Liver (tissue), 8 donors: ENCODE measurements at regions not wholly inside any gene's neighbourhood (a gene's known extent, or its start where the extent isn't known, plus 50 kb on each side); places are given as distances from the start of the nearest gene placed in this dataset.

Experiments
- DNase-seq: peaks from one replicate; pipeline ENCODE4 v3.0.0-alpha.2; 2017; ENCODE audit warnings: low spot score
- H3K27ac ChIP-seq, 2 donors: one replicate each; pipeline ENCODE4 v1.7.0; 2013; ENCODE audit warnings: inconsistent platforms in 2 of 2, low read length in 2 of 2, control low read depth in 1 of 2, low read depth in 1 of 2, mild to moderate bottlenecking in 1 of 2
- H3K27me3 ChIP-seq, 4 donors: one replicate each; pipeline versions ENCODE4 v1.6.1 to v1.7.0; 2013; ENCODE audit warnings: low read length in 3 of 4, inconsistent platforms in 1 of 4, mild to moderate bottlenecking in 1 of 4, moderate library complexity in 1 of 4; ENCODE audit not compliant: control insufficient read depth in 4 of 4, insufficient read depth in 4 of 4
- H3K36me3 ChIP-seq, 4 donors: one replicate each; pipeline versions ENCODE4 v1.6.1 to v1.7.0; 2013; ENCODE audit warnings: low read length in 3 of 4, mild to moderate bottlenecking in 3 of 4, low read depth in 1 of 4, moderate library complexity in 1 of 4; ENCODE audit not compliant: control insufficient read depth in 4 of 4, insufficient read depth in 3 of 4
- H3K4me1 ChIP-seq, 4 donors: one replicate each; pipeline versions ENCODE4 v1.6.1 to v1.7.0; 2013; ENCODE audit warnings: low read length in 3 of 4, mild to moderate bottlenecking in 3 of 4, moderate library complexity in 1 of 4; ENCODE audit not compliant: control insufficient read depth in 4 of 4, insufficient read depth in 4 of 4
- H3K4me3 ChIP-seq, 3 donors: one replicate each; pipeline versions ENCODE4 v1.6.1 to v1.7.0; 2013; ENCODE audit warnings: low read length in 3 of 3, control low read depth in 1 of 3, low read depth in 1 of 3, mild to moderate bottlenecking in 1 of 3
- H3K9ac ChIP-seq, 2 donors: one replicate each; pipeline ENCODE4 v1.7.0; 2013; ENCODE audit warnings: low read length in 2 of 2, mild to moderate bottlenecking in 2 of 2, moderate library complexity in 2 of 2, control low read depth in 1 of 2, low read depth in 1 of 2
- H3K9me3 ChIP-seq, 4 donors: one replicate each; pipeline versions ENCODE4 v1.6.1 to v1.7.0; 2013; ENCODE audit warnings: low read length in 3 of 4; ENCODE audit not compliant: control insufficient read depth in 4 of 4
- EGR1 ChIP-seq, 2 donors: IDR thresholded peaks; 2 replicates each; pipeline ENCODE4 v1.6.1; 2016 to 2018; ENCODE audit warnings: antibody characterized with exemption in 2 of 2, low read depth in 2 of 2
- FOXA1 ChIP-seq: IDR thresholded peaks from 2 replicates; pipeline ENCODE4 v1.6.1; 2016; ENCODE audit warnings: antibody characterized with exemption
- FOXA2 ChIP-seq: IDR thresholded peaks from 2 replicates; pipeline ENCODE4 v1.6.1; 2016; ENCODE audit warnings: antibody characterized with exemption
- HNF4A ChIP-seq, 2 donors: conservative IDR thresholded peaks; 2 replicates each; pipeline ENCODE4 v1.6.1; 2016; ENCODE audit warnings: antibody characterized with exemption in 2 of 2, mild to moderate bottlenecking in 2 of 2
- HNF4G ChIP-seq: IDR thresholded peaks from 2 replicates; pipeline ENCODE4 v1.6.1; 2016; ENCODE audit warnings: antibody characterized with exemption
- JUND ChIP-seq, 2 donors: IDR thresholded peaks; 2 replicates each; pipeline ENCODE4 v1.6.1; 2016; ENCODE audit warnings: antibody characterized with exemption in 2 of 2
- NR2F2 ChIP-seq: IDR thresholded peaks from 2 replicates; pipeline ENCODE4 v1.6.1; 2016; ENCODE audit warnings: antibody characterized with exemption
- RAD21 ChIP-seq, 2 donors: IDR thresholded peaks; 2 replicates each; pipeline ENCODE4 v1.6.1; 2016; ENCODE audit warnings: antibody characterized with exemption in 2 of 2, mild to moderate bottlenecking in 2 of 2
- RXRA ChIP-seq, 2 donors: IDR thresholded peaks; 2 replicates each; pipeline ENCODE4 v1.6.1; 2017 to 2018; ENCODE audit warnings: antibody characterized with exemption in 2 of 2, mild to moderate bottlenecking in 1 of 2
- SP1 ChIP-seq: IDR thresholded peaks from 2 replicates; pipeline ENCODE4 v1.6.1; 2018; ENCODE audit warnings: antibody characterized with exemption, mild to moderate bottlenecking
- TAF1 ChIP-seq: conservative IDR thresholded peaks from 2 replicates; pipeline ENCODE4 v1.6.1; 2016; ENCODE audit warnings: antibody characterized with exemption, mild to moderate bottlenecking
- YY1 ChIP-seq: IDR thresholded peaks from 2 replicates; pipeline ENCODE4 v1.6.1; 2016; ENCODE audit warnings: antibody characterized with exemption, mild to moderate bottlenecking
- WGBS: extraction: QIAGEN DNeasy Blood & Tissue Kit; methylation state at CpG from one replicate; pipeline ENCODE4 v1.1.7; 2013; 5-methylcytosine and 5-hydroxymethylcytosine counted together
- TF ChIP-seq, protein P1 (sequence below): fragments of 150-350 bp; IDR thresholded peaks from 2 replicates; pipeline ENCODE4 v1.5.1; 2017; ENCODE audit warnings: improper control_type of control experiment, low read depth, low read length; ENCODE audit not compliant: missing input control
- TF ChIP-seq, protein P2 (sequence below): IDR thresholded peaks from 2 replicates; pipeline ENCODE4 v1.6.1; 2016; ENCODE audit warnings: antibody characterized with exemption
- TF ChIP-seq, protein P3 (sequence below): IDR thresholded peaks from 2 replicates; pipeline ENCODE4 v1.6.1; 2016; ENCODE audit warnings: antibody characterized with exemption, mild to moderate bottlenecking
- TF ChIP-seq, protein P4 (sequence below): IDR thresholded peaks from 2 replicates; pipeline ENCODE4 v1.6.1; 2016; ENCODE audit warnings: antibody characterized with exemption
- TF ChIP-seq, protein P5 (sequence below): IDR thresholded peaks from 2 replicates; pipeline ENCODE4 v1.6.1; 2016; ENCODE audit warnings: antibody characterized with exemption
- donor health status: healthy.
- donor health status: healthy.
- donor health status: healthy.
- donor health status: healthy.
- donor health status: healthy.

DNA sequence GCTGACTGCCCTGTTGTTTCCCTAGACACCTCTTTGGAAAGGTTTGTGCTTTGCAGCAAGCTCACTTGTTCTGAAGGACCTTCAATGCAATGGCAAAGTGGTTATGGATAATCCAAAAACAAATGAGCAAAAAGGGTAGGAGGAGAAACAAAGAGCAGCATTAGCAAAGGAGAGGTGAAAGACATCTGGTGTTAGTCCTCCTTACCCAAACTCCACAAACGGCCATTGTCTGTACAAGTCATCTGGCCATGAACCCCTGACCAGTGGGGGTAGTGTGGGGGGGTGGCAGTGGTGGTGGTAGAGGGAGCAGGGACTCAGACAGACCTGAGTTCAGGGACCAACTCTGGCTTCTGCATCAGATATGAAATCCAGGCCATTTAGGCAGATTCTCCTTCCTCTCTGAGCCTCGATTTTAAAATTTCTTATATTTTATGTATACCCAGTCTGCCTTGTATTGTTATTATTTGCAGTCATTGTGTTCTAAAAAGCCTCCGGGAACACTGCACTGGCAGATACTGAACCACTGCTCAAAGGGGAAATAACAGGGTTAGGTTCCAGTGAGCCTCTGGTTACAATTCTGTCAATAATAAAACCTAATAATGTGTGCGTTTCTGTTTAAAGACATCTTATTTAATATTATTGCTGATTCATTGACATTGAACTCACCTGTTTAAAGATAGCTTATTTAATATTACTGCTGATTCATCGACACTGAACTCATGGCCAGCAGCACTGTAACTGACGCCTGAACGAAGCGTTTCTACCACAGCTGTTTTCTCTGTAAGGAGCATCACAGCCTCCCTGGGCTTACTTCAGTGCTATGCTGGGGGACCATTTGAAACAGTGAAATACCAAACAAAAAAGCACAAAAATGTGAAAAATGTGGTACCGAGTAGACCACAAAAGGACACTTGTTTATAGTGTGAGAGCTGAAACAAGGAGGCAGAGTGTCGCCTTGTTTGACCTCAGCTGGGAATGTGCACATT, 156.0 kb downstream of the SEC61B start (continued):
- TF ChIP-seq EGR1 (IDR thresholded peaks at IDR 0.05; ENCODE audit: low read depth in 2 of 2) (no peak), NR2F2 (no peak), YY1 (no peak)
- TF ChIP-seq, protein P1, sequence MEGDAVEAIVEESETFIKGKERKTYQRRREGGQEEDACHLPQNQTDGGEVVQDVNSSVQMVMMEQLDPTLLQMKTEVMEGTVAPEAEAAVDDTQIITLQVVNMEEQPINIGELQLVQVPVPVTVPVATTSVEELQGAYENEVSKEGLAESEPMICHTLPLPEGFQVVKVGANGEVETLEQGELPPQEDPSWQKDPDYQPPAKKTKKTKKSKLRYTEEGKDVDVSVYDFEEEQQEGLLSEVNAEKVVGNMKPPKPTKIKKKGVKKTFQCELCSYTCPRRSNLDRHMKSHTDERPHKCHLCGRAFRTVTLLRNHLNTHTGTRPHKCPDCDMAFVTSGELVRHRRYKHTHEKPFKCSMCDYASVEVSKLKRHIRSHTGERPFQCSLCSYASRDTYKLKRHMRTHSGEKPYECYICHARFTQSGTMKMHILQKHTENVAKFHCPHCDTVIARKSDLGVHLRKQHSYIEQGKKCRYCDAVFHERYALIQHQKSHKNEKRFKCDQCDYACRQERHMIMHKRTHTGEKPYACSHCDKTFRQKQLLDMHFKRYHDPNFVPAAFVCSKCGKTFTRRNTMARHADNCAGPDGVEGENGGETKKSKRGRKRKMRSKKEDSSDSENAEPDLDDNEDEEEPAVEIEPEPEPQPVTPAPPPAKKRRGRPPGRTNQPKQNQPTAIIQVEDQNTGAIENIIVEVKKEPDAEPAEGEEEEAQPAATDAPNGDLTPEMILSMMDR: no peak
- TF ChIP-seq, protein P2, sequence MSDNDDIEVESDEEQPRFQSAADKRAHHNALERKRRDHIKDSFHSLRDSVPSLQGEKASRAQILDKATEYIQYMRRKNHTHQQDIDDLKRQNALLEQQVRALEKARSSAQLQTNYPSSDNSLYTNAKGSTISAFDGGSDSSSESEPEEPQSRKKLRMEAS: no peak

DNA sequence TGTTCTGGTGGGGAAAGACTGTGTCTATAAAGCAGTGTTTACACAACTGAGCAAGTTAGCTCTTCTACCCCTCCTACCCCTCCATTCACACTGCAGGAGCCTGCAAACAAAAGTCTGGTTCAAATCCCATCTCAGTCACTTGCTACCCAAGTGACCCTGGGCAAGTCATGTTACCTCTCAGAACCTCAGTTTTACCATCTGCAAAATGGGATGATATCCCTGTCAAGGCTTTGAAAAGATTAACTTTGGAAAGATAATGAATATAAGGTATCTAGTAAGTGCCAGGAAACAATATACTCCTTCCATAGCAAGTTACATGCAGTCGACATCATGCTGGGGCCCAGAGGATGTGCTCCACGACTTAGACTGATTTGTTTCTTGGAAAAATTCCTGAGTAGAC, 161.5 kb downstream of the SEC61B start:
- no peak overlapping the region for H3K9ac ChIP-seq
- no peaks in the 10 kb centered on the region for H3K36me3 ChIP-seq
- 30% methylated on average over 2 of the region's 2 CpGs for WGBS
- H3K27me3 ChIP-seq: no peaks in the 10 kb centered on the region
- H3K27ac ChIP-seq: no peak overlapping the region
- no peaks in the 10 kb centered on the region for H3K9me3 ChIP-seq
- H3K4me1 ChIP-seq: no peaks in the 10 kb centered on the region
- TF ChIP-seq, protein P2: no peak
- TF ChIP-seq EGR1 (IDR thresholded peaks at IDR 0.05; ENCODE audit: low read depth in 2 of 2) (no peak), SP1 (no peak), FOXA1 (no peak), HNF4G (no peak), HNF4A (conservative IDR thresholded peaks at IDR 0.05) (no peak)
- TF ChIP-seq, protein P3, sequence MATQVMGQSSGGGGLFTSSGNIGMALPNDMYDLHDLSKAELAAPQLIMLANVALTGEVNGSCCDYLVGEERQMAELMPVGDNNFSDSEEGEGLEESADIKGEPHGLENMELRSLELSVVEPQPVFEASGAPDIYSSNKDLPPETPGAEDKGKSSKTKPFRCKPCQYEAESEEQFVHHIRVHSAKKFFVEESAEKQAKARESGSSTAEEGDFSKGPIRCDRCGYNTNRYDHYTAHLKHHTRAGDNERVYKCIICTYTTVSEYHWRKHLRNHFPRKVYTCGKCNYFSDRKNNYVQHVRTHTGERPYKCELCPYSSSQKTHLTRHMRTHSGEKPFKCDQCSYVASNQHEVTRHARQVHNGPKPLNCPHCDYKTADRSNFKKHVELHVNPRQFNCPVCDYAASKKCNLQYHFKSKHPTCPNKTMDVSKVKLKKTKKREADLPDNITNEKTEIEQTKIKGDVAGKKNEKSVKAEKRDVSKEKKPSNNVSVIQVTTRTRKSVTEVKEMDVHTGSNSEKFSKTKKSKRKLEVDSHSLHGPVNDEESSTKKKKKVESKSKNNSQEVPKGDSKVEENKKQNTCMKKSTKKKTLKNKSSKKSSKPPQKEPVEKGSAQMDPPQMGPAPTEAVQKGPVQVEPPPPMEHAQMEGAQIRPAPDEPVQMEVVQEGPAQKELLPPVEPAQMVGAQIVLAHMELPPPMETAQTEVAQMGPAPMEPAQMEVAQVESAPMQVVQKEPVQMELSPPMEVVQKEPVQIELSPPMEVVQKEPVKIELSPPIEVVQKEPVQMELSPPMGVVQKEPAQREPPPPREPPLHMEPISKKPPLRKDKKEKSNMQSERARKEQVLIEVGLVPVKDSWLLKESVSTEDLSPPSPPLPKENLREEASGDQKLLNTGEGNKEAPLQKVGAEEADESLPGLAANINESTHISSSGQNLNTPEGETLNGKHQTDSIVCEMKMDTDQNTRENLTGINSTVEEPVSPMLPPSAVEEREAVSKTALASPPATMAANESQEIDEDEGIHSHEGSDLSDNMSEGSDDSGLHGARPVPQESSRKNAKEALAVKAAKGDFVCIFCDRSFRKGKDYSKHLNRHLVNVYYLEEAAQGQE: no peak
- TF ChIP-seq, protein P4, sequence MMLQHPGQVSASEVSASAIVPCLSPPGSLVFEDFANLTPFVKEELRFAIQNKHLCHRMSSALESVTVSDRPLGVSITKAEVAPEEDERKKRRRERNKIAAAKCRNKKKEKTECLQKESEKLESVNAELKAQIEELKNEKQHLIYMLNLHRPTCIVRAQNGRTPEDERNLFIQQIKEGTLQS: no peak
- DNase-seq: no peak
- H3K4me3 ChIP-seq: no peak overlapping the region

DNA sequence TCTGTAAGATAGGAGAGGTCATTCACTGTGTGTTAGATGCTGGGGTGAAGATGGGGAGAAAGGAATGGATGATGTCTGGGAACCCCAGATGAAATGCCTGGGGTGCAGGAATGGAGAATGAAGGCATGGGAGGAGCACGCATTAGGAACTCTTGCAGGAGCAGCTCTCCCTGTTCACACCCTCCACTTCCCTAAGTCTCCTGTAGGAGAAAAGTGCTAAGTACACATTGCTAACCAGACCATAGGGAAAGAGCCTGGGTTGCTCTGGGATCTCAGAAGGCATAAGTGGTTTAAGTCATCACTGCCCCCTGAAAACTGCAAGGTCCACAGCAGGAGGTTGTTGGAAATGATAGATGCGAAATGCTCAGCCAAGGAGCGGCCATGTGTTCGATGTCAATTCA, 163.1 kb downstream of the SEC61B start:
- WGBS: 93% methylated on average over 4 of the region's 4 CpGs
- Histone ChIP-seq H3K4me3 (no peak overlapping the region), H3K4me1 (no peaks in the 10 kb centered on the region), H3K36me3 (no peaks in the 10 kb centered on the region), H3K27ac (no peak overlapping the region), H3K27me3 (no peaks in the 10 kb centered on the region), H3K9ac (no peak overlapping the region), H3K9me3 (no peaks in the 10 kb centered on the region)
- TF ChIP-seq FOXA2 (no peak), RXRA (IDR thresholded peaks at IDR 0.05) (no peak), TAF1 (no peak), JUND (IDR thresholded peaks at IDR 0.05) (no peak), RAD21 (IDR thresholded peaks at IDR 0.05) (no peak)
- TF ChIP-seq, protein P2: no peak
- TF ChIP-seq, protein P4: no peak
- TF ChIP-seq, protein P5, sequence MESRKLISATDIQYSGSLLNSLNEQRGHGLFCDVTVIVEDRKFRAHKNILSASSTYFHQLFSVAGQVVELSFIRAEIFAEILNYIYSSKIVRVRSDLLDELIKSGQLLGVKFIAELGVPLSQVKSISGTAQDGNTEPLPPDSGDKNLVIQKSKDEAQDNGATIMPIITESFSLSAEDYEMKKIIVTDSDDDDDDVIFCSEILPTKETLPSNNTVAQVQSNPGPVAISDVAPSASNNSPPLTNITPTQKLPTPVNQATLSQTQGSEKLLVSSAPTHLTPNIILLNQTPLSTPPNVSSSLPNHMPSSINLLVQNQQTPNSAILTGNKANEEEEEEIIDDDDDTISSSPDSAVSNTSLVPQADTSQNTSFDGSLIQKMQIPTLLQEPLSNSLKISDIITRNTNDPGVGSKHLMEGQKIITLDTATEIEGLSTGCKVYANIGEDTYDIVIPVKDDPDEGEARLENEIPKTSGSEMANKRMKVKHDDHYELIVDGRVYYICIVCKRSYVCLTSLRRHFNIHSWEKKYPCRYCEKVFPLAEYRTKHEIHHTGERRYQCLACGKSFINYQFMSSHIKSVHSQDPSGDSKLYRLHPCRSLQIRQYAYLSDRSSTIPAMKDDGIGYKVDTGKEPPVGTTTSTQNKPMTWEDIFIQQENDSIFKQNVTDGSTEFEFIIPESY: no peak
- DNase-seq: no peak
